ENCODE measurements at regions not wholly inside any gene's neighbourhood (a gene's known extent, or its start where the extent isn't known, plus 50 kb on each side); places are given as distances from the start of the nearest gene placed in this dataset.

DNA sequence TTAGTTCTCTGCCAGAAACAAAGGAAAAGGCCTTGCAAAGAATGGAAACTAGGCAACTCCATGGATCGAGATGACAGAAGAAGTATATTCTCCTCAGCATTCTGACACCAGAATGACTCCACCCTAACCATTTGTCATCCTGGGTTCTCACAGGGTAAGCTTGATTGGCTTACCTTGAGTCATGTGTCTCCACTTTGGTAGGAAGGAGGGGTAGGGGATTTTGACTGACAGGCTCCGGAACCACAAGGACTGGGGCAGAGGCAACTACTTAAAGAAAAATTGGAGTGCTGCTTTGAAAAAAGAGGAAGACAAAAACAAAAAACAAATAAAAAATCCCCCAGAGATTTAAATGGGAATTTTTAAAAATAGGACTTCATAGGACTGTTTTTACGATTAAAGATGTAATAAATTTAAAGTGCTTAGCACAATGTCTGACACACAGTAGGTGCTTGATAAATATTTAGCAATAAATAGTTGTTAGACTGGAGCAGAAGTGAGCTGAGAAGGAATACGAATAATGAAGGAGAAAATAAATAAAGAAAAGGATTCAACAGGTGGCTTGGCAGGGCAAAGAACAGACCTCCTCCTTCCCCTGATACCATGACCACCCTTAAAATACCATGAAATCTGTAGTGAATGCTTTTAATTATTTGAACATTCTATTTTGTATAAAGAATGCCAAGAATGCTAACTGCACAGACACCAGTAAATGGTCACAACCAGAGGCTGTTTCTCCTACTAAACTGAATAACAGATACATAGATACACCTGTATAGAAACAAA, 230.2 kb downstream of the CDCA7 start:
- TF ChIP-seq, protein P1, sequence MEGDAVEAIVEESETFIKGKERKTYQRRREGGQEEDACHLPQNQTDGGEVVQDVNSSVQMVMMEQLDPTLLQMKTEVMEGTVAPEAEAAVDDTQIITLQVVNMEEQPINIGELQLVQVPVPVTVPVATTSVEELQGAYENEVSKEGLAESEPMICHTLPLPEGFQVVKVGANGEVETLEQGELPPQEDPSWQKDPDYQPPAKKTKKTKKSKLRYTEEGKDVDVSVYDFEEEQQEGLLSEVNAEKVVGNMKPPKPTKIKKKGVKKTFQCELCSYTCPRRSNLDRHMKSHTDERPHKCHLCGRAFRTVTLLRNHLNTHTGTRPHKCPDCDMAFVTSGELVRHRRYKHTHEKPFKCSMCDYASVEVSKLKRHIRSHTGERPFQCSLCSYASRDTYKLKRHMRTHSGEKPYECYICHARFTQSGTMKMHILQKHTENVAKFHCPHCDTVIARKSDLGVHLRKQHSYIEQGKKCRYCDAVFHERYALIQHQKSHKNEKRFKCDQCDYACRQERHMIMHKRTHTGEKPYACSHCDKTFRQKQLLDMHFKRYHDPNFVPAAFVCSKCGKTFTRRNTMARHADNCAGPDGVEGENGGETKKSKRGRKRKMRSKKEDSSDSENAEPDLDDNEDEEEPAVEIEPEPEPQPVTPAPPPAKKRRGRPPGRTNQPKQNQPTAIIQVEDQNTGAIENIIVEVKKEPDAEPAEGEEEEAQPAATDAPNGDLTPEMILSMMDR (IDR thresholded peaks at IDR 0.05; ENCODE audit: poor library complexity, severe bottlenecking): no peak
- TF ChIP-seq MXI1 (conservative IDR thresholded peaks at IDR 0.05; ENCODE audit: poor library complexity, severe bottlenecking) (no peak), RAD21 (conservative IDR thresholded peaks at IDR 0.05) (no peak), EP300 (conservative IDR thresholded peaks at IDR 0.05; ENCODE audit: poor library complexity, severe bottlenecking) (no peak), EZH2 (IDR thresholded peaks at IDR 0.05; ENCODE audit: borderline replicate concordance, insufficient read depth, low read length, poor library complexity, severe bottlenecking) (no peak), SMC3 (conservative IDR thresholded peaks at IDR 0.05; ENCODE audit: poor library complexity) (no peak)

Measured in neural cell (in vitro differentiated cells).